Fibroblast of upper back skin (primary cell): ENCODE measurements at regions not wholly inside any gene's neighbourhood (a gene's known extent, or its start where the extent isn't known, plus 50 kb on each side); places are given as distances from the start of the nearest gene placed in this dataset.
"Not testable (repeated sequence)": the region's sequence is repeated elsewhere in the genome, so short reads cannot be mapped to it uniquely, and the experiment has no call there.

Experiments used
- DNase-seq: peaks from one replicate; pipeline ENCODE4 v3.0.0-alpha.2; 2013

- no peak for DNase-seq
These were observed 396.5 kb upstream of the ATP10A start for GRCh38 chr15:26259581-26259980.

GRCh38 chr15:26244782-26245181 is 381.7 kb upstream of the ATP10A start:
- DNase-seq: not testable (repeated sequence)

GRCh38 chr15:26243382-26243781 is 380.3 kb upstream of the ATP10A start:
- DNase-seq: no peak

GRCh38 chr15:26242565-26243071 is 379.5 kb upstream of the ATP10A start:
- no peak for DNase-seq

GRCh38 chr15:26235864-26236263 is 372.7 kb upstream of the ATP10A start:
- no peak for DNase-seq

- DNase-seq: no peak
These were observed 372.0 kb upstream of the ATP10A start for GRCh38 chr15:26234976-26235767.

- no peak for DNase-seq
These were observed 369.6 kb upstream of the ATP10A start for GRCh38 chr15:26232691-26233090.

GRCh38 chr15:26231096-26231495 is 368.0 kb upstream of the ATP10A start:
- DNase-seq: no peak

- no peak for DNase-seq
These were observed 361.1 kb upstream of the ATP10A start for GRCh38 chr15:26224266-26224665.

GRCh38 chr15:26223720-26224119 is 360.6 kb upstream of the ATP10A start:
- DNase-seq: no peak

- DNase-seq: no peak
These were observed 359.7 kb upstream of the ATP10A start for GRCh38 chr15:26222781-26223180.

GRCh38 chr15:26217043-26217442 is 353.9 kb upstream of the ATP10A start:
- DNase-seq: not testable (repeated sequence)

GRCh38 chr15:26214290-26214689 is 351.2 kb upstream of the ATP10A start:
- DNase-seq: no peak

- DNase-seq: no peak
These were observed 350.3 kb upstream of the ATP10A start for GRCh38 chr15:26213427-26213826.

GRCh38 chr15:26212109-26212508 is 349.0 kb upstream of the ATP10A start:
- DNase-seq: no peak

GRCh38 chr15:26210980-26211379 is 347.9 kb upstream of the ATP10A start:
- no peak for DNase-seq

GRCh38 chr15:26201177-26201858 is 338.2 kb upstream of the ATP10A start:
- DNase-seq: no peak

- no peak for DNase-seq
These were observed 337.3 kb upstream of the ATP10A start for GRCh38 chr15:26200427-26200826.

GRCh38 chr15:26197719-26198118 is 334.6 kb upstream of the ATP10A start:
- no peak for DNase-seq

GRCh38 chr15:26197060-26197459 is 333.9 kb upstream of the ATP10A start:
- DNase-seq: no peak

GRCh38 chr15:26191193-26191592 is 328.1 kb upstream of the ATP10A start:
- DNase-seq: peak; percentile 34

GRCh38 chr15:26186138-26186537 is 323.0 kb upstream of the ATP10A start:
- not testable (repeated sequence) for DNase-seq

GRCh38 chr15:26182441-26182840 is 319.3 kb upstream of the ATP10A start:
- DNase-seq: peak; percentile 76

- DNase-seq: peak; percentile 16
These were observed 316.8 kb upstream of the ATP10A start for GRCh38 chr15:26179906-26180305.
